Activated CD8-positive, alpha-beta memory T cell treated with anti-CD3 and anti-CD28 coated beads, Interleukin-2, amount 50 U/mL, for 1 hour (primary cell): ENCODE measurements at regions not wholly inside any gene's neighbourhood (a gene's known extent, or its start where the extent isn't known, plus 50 kb on each side); places are given as distances from the start of the nearest gene placed in this dataset.

Source experiments
- DNase-seq: peaks from one replicate; pipeline ENCODE4 v3.0.0-alpha.2; 2020; ENCODE audit errors: extremely low read depth

DNA sequence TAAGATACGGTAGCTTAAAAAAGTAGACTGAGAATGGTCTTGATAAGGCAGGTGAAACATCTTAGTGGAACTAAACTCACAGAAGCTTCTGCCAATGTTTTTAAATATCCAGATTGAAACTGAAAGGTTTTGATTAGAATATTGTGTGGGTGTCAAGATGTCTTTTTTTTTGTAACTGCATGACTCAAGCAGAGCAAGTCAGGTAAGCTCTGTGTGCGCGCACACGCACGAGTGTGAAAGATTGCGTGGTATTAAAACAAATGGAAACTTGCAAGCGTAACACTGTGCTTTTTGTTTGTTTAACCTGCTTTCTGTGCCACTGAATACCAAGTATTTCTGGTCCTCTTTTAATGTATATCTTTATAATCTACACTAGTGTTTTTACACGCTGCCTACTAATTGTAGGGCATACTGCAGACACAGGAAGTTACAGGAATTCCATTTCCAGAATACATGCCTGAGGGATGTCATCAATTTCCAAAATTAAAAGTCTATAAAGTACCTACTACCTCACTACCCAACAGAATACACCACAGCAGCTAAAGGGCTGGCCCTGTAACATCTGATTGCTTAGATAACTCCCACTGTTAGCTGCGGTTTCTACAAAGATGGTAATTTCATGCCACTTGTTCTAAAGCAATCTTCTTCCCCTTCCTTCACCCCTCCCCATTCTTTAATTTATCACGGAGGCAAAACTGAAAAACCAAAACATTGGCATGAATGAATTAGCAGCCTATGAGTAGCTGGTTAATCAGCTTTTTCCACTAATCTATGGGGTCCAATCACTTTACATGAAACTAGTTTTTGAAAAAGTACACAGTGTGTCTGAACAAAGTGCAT, 472.8 kb downstream of the SHQ1 start:
- DNase-seq, result no peak

DNA sequence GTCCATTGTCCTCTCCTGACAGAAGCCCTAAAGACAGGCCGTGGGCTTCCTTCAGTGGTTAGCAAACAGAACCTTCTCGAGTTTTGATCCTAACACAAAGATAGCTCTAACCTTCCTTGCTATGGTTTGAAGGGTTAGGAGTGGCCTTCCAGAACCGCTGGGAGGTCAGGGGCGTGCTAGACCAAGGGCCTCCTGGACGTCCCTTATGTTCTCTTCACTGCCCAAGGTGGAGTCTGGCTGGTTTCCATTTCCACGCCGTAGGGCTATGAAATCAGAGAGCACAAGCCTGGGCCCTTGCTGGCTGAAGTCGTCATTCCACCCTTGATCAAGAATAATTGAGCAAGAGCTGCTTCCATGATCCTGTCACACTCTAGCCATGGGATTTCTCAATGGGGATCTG, 475.1 kb downstream of the SHQ1 start:
- no peak for DNase-seq

DNA sequence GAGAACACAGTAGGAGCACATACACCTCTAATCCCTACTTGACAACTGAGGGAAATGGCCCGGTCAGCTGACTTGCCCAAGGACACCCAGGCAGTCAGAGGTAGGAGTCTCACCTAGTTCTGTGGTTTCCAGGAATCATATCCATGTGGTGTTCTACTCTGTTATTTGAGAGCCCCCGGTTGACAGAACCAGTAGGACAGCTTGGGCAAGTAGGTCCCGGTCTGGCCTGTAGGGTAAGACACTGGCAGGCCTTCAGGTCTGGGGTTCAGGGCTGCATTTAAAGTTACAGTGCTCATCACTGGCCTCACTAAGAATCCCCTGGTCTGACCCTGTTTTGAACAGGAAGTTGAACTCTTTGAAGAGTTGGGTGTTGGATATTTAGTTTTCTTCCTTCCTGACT, 476.1 kb downstream of the SHQ1 start:
- DNase-seq, result no peak

DNA sequence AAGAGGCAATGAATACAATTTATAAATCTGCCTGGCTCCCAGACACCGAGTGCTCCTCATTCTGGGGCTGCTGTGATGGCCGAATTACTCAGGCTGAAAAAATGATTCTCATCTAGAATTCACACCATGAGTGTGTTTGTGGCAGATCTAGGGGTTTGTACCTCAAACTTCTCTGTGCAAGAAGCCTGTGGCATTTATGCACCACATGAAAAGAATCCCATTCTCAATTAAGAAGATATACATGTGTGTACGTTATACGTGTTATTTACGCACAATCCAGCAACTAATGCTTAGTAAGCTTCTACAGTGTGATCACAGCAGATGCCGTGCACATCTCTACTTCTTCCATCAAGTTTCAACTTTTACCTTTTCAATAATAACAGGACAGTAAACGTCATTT, 476.8 kb downstream of the SHQ1 start:
- no peak for DNase-seq

DNA sequence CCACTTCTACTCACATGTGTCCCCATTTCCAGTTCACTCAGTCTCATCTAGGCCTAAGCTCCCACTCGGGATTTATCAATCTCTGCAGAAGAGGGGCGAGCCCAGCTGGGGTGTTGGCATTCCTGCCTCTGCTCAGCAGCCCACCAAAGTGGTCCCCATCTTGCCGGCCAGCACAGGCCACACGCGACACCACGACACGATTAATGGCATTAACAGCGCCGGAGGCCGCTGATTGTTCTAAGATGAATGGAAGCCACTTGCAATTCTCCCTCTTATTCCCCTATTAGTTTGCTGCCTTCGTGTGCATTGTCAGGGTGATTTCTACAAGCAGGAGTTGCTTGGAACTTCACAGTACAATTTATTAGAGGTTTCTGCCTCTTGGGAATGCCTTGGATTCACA, 477.3 kb downstream of the SHQ1 start:
- DNase-seq, result no peak

DNA sequence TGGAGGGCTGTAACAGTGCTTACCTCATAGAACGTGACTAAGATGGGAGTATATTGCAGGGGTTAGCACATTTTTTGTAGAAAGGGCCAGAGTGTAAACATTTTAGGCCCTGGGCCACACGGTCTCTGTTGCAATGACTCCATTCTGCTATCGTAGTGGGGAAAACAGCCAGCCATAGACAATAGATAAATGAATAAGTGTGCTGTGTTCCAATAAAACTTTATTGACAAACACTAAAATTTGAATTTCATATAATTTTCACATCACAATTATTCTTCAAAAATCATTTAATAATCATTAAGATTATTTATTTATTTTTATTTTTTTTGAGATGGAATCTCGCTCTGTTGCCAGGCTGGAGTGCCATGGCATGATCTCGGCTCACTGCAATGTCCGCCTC, 478.6 kb downstream of the SHQ1 start:
- no peak for DNase-seq

DNA sequence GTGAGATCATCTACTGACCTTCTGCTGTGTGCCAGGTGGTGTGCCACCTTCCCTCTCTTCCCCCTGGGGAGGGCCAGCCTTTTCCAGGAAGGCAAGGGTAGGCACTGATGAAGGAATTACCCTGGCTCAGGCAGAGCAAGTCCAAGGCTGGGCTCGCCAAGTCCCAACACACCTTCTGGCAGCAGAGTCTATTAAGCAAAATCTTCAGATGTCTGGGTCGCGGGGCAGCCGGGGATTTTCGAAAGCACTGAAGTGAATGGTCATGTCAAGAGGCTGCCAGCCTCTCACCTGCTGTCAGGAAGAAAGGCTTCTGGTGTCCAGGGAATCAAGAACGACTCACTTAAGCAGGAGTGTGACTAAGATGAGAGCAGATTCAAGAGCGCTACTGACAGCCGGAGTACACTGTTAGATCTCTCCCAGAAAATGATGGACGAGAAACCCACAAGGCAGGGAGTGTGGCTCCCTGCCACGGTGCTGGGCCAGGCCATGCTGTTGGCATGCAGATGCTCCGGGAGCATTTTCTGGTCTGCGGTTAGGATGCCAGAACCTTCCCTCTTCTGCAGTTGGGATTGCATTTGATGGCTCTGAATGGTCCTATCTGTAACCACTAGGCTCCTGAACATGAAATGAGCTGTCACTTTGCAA, 479.8 kb downstream of the SHQ1 start:
- no peak for DNase-seq

DNA sequence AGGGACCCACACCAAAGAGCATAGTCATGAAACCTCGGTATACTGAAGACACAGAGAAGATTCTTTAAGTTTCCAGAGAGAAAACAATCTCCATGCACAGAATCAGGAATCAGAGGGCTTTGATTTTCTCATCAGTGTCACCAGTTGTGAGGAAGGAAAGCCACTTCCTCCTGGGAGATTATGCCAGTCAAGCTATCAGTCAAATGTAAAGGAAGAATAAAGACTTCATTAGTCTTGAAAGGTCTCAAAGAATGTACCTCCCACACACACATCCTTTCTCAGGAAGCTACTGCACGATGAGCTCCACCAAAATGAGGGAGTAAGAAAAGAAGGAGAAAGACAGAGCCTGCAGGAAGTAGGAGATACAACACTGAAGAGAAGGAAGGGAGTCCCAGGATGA, 486.3 kb downstream of the SHQ1 start:
- DNase-seq, result no peak

DNA sequence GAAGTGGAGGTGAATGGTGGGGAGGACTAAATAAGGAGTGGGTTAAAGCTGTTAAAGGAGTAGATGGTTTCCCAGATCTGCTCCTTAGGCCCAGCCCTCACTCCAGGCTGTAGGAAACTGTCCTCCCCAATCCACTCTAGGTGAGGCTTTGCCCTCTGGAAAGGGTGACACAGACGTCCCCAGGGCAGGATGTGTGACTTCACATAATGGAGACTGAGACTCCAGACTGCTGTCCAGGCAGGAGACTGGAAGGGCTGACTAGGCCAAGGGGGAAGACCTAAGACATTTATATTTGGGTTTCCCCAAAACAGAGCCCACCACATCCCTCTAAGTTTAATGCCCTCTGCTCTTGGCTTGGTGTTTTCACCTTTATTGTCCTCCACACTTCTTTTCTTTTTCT, 488.5 kb downstream of the SHQ1 start:
- DNase-seq, result no peak

DNA sequence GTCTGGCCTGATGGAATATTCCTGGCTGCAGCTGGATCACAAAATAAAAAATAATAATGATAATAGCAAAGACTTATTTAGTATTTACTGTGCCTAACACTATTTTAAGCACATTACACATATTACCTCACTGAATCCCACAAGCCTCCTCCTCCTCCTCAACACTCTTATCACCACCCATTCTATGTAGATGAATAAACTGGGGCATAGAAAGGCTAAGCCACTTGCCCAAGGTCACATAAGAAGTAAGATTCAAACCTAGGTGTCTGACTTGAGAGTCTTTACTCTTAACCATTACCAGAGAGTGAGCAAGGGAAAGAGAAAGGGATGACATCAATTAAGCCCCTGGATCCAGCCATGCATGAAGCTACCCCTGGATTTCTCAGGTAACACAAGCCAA, 493.1 kb downstream of the SHQ1 start:
- DNase-seq, result no peak

DNA sequence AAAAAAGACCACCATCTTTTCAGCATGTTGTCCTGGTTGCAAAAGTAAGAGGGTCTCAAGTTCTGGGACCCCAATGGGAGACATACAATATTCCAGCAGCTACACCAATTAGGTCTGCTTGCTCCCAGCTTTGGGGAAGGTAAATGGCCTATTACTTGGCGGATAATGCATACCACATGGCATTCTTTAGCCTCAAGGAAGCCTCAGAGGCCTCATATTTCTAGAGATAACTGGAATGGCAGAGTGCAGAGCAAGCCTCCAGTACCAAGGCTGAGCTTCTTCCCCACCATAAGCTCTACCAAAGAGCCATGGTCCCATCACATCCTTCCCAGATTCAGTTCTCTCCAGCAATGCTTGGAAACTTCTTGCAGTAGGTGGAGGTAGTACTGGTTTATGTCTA, 493.8 kb downstream of the SHQ1 start:
- DNase-seq, result no peak

DNA sequence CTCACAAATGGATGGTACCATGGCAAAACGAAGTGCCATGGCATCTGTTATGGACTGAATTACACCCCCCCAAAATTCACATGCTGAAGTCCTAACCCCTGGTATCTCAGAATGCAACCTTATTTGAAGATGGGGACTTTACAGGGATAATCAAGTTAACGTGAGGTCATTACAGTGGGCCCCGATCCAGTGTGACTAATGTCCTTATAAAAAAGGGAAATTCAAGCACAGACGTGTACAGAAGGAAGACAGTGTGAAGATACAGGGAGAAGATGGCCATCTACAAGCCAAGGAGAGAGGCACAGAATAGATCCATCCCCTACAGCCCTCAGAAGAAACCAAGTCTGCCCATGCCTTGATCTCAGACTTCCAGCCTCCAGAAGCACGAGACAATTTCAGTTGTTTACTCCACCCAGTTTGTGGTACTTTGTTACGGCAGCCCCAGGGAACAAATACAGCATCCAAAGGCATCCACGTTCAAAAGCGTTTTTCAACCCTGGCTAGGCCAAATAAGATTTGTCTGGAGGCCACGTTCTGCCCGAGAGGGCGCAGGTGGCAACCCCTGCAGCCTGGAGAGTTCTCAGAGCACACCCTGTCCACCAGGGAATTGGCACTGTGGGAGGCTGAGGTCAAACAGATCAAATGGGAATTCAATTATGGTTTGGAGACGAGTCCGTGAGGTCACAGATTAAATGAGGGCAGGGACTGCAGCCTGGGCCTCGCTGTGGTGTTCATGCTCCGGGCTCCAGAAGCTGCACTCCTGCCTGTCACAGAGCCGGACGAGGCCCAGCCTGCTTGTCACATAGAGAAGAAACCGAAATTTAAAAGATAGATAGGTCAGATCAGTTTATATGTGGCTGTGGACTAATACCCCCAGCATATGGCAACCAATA, 494.8 kb downstream of the SHQ1 start:
- no peak for DNase-seq

DNA sequence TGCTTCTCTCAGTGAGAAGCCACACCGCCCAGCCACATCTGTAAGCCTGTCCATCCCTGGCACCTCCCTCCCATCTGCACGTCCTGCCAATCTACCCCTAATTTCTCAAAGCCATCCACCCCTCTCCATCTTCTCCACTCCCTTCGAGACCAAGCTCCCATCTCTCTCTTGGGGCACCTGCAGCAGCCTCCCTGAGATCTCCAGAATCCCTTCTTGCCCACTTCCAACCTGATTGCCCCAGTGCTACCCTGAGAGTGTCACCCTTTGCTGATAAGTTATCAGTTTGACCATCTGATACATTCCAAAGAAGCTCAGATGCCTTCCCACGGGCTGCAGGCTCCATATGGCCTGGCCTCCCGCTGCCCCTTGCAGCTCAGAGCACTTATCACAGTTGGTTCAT, 496.1 kb downstream of the SHQ1 start:
- DNase-seq, result no peak

DNA sequence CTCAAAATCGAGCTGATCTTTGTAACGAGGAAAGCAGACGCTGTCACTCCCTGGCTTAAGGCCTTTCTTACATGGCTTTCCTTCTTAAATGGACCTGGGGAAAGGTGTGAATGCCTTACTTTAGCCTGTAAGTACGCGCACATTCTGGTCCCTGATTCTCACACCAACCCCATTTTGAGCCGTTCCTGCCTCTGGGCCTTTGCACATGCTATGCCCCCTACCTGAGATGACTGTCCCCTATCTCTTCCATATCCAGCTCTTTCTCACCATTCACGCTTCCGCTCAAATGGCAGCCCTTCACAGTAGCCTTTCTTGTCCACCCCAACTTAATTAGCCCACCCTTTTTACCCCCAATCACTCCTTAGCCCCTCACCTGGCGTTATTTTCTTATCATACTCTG, 496.7 kb downstream of the SHQ1 start:
- no peak for DNase-seq

DNA sequence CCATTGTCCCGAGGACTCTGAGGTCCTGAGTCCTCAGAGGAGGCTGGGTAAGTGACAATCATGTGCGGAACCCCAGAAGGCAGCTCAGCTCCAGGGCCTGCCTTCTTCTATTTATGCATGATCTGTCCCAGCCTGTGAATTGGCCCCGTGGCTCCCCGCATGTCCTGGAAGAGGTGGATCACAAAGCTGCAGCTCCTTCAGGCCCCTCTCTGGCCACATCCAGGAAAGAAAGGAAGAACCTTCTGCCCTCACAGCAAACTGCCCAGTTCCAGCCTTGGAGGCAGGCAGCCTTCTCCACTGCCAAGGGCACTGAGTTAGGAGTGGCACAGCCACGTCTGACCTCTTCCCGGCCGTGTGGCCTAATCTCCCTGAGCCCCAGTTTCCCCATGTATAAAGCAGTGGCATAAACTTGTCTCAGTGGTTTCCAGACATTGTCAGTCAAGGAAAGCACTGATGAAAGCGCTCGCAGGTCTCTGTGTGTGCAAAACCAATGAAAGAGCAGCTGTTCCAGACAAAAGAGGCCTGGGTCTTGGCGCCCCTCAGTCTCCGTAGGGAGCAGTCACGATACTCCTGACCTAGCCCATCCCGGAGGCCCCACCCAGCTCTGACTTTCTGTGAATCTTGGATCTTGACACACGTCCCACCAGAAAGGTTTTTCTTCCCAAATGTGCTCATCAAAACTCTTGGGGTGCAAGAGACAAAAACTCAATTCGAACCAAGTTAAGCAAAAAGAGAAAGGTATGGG, 497.3 kb downstream of the SHQ1 start:
- DNase-seq, result no peak

DNA sequence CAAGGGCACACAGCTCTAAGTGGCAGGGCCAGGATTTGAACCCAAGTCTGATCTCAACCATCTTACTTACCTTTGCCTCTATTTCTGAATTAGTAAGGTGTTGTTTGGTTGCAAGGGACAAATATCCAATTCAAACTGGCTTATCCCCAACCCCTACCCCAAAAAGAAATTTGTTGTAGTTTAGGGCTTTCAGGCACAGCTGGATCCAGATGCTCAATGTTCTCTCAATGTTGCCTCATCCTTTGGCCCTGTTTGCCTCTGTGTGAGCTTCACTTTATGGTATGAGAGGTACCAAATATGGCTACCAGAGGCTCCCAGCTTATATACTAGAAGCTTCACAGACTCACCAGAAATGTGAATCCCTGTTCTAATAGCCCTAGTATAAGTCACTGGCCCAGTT, 499.9 kb downstream of the SHQ1 start:
- DNase-seq, result no peak

DNA sequence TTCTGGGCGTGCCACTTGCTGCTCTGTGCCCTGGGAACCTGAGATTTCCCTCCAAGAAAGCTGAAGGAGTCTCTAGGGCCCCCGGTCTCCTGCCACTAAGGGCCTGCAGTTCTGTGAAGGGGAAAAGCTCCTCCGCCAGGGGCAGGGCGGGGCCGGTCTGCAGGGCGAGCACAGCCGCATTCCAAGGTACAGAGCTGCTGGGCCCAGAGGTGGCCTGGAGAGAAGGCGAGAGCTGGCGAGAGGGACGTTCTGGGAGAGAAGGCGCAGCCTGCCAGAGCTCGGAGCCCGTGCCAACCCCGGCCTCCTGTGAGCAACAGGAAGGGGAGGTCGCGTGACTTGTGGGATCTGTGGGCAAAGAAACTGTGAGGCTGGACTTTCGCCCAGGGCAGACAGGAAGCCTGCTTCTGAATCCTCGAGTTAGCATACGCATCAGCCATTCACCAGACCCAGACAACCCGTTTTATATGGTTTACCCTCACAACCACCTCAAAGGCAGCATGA, 500.4 kb downstream of the SHQ1 start:
- DNase-seq, result no peak

DNA sequence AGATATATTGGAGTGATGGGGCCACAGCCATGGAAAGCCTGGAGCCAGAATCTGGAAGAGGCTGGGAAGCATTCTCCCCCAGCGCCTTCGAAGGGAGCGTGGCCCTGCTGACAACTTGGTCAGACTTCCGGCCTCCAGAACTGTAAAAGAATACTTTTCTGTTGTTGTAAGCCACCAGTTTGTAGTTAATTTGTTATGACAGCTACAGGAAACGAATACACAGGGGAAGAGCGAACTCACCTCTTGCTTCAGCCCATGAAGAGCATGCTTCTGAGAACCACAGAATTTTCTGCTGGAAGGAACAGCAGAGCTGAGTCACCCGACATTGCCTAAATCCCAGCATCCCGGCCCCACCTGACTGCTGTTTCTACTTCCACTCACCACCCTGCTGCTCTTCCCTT, 501.7 kb downstream of the SHQ1 start:
- no peak for DNase-seq

DNA sequence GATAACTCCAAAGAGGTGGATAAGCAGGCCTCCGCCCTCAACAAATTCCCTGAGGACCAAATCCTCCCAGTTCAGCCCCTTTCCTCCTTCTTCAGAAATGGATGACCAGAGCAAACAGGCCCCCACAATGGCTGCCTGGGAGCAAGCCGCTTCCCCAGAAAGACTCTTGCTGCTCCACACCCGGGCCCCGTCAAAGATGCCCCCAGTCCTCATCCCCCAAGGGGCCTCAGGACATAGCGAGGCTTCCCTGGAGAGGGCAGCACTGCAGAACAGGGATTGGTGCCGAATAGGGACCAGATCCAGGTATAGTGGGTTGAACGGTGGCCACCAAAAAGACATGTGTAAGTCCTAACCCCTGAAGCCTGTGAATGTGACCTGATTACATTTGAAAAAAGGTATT, 502.3 kb downstream of the SHQ1 start:
- no peak for DNase-seq

DNA sequence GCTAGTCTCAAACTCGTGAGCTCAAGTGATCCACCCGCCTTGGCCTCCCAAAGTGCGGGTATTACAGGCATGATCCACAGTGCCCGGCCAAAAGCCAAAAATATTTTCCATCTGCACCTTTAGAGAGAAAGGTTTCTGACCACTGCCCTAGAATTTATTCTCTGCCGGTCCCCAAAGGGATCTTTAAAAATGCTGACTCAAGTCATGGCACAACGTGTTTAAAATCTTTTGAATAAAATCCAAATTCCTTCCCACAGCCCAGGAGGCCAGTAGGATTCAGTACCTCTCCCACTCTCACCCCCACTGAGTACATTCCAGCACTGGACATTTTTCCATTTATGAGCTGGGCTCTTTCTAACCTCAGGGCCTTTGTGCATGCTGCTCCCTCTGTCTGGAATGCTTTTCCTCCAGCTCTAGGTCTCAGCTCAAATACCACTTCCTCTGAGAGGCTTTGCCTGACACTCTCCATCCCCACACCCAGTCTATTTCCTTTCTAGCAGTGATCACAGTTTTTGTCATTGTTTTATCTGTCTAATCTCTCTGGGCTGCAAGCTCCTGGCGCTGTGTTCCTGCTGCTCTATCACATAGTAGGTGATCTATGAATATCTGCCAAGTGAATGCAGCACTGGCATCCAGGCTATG, 502.9 kb downstream of the SHQ1 start:
- DNase-seq, result no peak

DNA sequence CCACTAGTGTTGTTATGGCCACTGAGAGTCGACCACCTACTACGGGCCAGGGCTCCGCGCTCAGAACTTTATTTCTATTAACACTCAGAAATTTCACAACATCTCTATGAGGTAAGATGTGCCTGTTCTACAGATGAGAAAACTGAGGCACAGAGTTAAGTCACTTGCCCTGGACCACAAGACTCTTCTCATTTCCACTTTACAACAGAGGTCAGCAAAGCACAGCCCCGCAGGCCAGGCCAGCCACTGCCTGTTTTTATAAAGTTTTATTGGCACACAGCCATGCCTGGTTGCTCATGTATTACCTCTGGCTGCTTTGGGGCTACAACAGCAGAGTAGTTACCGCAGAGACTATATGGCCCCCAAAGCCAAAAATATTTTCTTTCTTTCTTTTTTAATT, 503.6 kb downstream of the SHQ1 start:
- no peak for DNase-seq
